Keratinocyte (primary cell): ENCODE measurements at regions not wholly inside any gene's neighbourhood (a gene's known extent, or its start where the extent isn't known, plus 50 kb on each side); places are given as distances from the start of the nearest gene placed in this dataset.

ENCODE experiments used
- CTCF ChIP-seq, 3 experiments: IDR thresholded peaks in 1 of 3; conservative IDR thresholded peaks in 1 of 3; optimal IDR thresholded peaks in 1 of 3; 2 replicates in 2 of 3; 3 replicates in 1 of 3; pipeline versions ENCODE3 to v1.5.1; 2011; ENCODE audit warnings: low read length in 3 of 3, mild to moderate bottlenecking in 3 of 3, moderate library complexity in 2 of 3, control low read depth in 1 of 3, inconsistent platforms in 1 of 3; ENCODE audit not compliant: insufficient read depth in 2 of 3; ENCODE audit errors: extremely low read depth in 1 of 3
- EZH2 ChIP-seq: IDR thresholded peaks from one replicate; pipeline ENCODE4 v1.6.1; 2012; ENCODE audit warnings: inconsistent platforms, mild to moderate bottlenecking, low read length, moderate library complexity

- TF ChIP-seq CTCF (optimal IDR thresholded peaks at IDR 0.05 in 1 of 3, IDR thresholded peaks at IDR 0.05 in 1 of 3, conservative IDR thresholded peaks at IDR 0.05 in 1 of 3; ENCODE audit: extremely low read depth in 1 of 3, insufficient read depth in 2 of 3, low read length in 3 of 3) (no peak), EZH2 (no peak)
These were observed 408.5 kb downstream of the KLHL13 start for GRCh38 chrX:117707948-117708743.
